Activated CD4-positive, CD25-positive, alpha-beta regulatory T cell treated with anti-CD3 and anti-CD28 coated beads, Interleukin-2, amount 50 U/mL, for 24 hours (primary cell): ENCODE measurements at regions not wholly inside any gene's neighbourhood (a gene's known extent, or its start where the extent isn't known, plus 50 kb on each side); places are given as distances from the start of the nearest gene placed in this dataset.
"Not testable (repeated sequence)": the region's sequence is repeated elsewhere in the genome, so short reads cannot be mapped to it uniquely, and the experiment has no call there.

Experiments used
- ATAC-seq, 2 donors: fragments of 150-1000 bp; cut with Tn5 transposase; one replicate each; pipeline ENCODE4 v1.10.0; 2021; ENCODE audit warnings: mild to moderate bottlenecking in 1 of 2, moderate library complexity in 1 of 2

- ATAC-seq: no peak
Measured at GRCh38 chr12:128088926-128089325, 178.0 kb upstream of the TMEM132C start.

GRCh38 chr12:128089961-128090360, 177.0 kb upstream of the TMEM132C start:
- ATAC-seq: no peak

GRCh38 chr12:128091101-128091720, 175.8 kb upstream of the TMEM132C start:
- no peak for ATAC-seq

DNA sequence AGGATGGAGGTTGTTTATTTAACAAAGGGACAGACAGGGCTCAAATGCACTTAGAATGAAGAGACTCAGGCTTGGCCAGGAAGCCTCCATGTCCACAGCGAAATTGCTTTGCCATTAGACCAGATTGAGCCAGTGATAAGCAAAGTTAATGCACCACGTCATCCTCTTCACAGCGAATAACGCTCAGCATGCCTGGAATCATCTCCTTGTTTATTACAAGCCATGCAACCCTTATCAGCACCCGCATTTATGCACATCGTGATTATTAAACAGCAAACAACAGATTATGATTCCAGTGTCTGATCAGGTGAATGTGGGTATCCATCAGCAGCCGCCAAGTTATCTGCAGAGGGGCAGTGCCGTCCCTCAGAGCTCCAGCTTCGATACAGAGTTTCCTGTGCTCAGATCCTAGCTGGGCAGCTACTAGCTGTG, 175.0 kb upstream of the TMEM132C start:
- ATAC-seq: no peak

DNA sequence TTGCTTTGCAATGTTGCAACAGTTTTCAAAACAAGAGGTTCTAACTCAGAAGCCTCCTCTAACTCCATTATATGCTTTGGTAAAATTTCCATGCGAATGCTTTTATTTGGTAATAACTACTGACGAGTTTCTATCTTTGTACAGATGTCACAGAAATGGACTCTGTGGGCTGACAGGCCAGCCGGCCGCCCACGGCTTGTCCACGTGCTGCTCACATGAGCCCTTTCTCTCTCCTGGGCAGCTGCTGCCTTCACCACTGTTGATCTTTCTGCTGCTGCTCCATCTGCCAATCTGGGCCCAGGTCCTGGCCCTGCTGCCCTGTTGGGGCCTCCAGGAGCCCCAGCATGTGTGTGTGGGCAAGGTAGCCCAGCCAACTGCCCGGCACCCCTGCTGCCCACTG, 168.2 kb upstream of the TMEM132C start:
- no peak for ATAC-seq

DNA sequence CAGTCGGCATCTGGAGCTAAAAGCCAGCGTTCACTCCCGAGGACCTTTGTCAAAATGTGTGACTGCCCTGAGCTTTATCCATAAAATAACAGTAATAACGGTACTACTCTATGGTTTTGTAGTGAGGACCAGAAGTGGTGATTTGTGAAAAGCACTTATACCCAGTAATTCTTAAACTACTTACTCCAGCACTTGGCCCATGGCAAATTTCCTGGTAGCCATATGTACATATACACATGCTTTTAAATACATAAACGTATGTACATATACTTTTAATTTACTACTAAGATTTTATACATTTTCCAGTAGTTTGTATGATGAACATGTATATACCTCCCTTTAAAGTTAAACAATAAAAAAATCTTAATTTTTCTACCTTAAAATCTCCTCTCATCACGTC, 163.8 kb upstream of the TMEM132C start:
- no peak for ATAC-seq

DNA sequence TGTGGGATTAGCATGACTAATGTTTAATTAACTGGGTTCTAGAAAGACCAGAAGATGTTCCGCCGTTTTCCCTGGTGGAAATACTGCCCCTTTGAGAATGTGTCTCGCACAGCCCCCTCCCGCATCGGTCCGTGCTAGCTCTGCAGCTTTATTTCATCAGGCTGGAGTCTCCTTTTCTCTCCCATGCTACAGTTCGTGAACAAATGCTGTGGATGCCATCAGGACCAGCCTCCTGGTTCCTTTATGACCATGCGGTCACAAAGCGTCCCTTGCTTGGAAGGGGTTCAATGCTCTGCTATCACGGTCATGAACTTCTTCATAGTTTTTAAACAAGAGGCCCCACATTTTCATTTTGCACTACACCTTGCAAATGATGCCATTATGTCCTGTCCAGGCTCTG, 157.7 kb upstream of the TMEM132C start:
- no peak for ATAC-seq

- no peak for ATAC-seq
Measured at GRCh38 chr12:128109636-128110035, 157.3 kb upstream of the TMEM132C start.

GRCh38 chr12:128111333-128111732, 155.6 kb upstream of the TMEM132C start:
- no peak for ATAC-seq

- no peak for ATAC-seq
Measured at GRCh38 chr12:128111951-128112350, 155.0 kb upstream of the TMEM132C start.

DNA sequence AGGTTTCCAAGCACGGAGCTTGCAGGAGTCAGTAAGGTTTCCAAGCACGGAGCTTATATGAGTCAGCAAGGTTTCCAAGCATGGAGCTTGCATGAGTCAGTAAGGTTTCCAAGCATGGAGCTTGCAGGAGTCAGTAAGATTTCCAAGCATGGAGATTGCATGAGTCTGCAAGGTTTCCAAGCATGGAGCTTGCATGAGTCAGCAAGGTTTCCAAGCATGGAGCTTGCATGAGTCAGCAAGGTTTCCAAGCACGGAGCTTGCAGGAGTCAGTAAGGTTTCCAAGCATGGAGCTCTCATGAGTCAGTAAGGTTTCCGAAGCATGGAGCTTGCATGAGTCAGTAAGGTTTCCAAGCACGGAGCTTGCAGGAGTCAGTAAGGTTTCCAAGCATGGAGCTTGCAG, 153.7 kb upstream of the TMEM132C start:
- ATAC-seq: not testable (repeated sequence)

- no peak for ATAC-seq
Measured at GRCh38 chr12:128114485-128114884, 152.5 kb upstream of the TMEM132C start.

DNA sequence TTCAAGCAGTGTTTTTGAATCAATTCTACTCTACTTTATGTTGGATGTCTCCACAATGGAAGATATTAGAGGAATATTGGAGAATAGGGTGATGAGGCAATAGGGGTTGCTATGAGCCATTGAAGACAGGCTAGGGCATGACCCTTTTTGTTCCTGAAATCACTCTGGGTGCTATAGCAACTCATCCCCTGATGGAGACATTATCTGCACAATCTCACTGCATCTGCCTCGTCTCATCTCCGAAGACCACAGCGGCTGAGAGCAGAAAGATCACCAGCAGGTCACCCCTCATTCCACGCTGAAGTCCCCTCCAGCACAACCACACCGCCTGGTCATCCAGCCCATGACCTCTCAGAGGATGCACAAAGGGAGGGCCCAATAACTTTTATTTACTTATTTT, 150.4 kb upstream of the TMEM132C start:
- ATAC-seq: no peak

GRCh38 chr12:128120035-128120434, 146.9 kb upstream of the TMEM132C start:
- ATAC-seq: no peak

- no peak for ATAC-seq
Measured at GRCh38 chr12:128121424-128121823, 145.5 kb upstream of the TMEM132C start.

DNA sequence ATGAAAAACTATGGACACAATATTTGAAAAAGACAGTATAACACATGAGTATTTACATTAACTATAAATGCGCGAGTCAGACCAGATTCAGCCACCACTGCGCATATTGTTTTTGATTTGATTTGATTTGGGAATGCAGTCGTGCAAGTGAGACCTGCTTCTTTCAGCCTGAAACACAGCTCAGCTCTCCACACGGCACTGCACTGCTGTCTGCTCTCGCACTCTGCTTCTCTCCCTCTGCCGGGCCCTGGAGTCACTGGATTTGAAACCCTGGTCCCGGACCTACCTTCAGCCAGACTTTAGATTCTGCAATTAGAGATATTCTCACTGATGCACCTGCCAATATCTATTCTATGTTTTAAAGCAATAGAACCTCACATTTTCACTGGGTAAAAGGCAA, 143.9 kb upstream of the TMEM132C start:
- no peak for ATAC-seq

GRCh38 chr12:128131955-128132354, 135.0 kb upstream of the TMEM132C start:
- ATAC-seq: no peak

DNA sequence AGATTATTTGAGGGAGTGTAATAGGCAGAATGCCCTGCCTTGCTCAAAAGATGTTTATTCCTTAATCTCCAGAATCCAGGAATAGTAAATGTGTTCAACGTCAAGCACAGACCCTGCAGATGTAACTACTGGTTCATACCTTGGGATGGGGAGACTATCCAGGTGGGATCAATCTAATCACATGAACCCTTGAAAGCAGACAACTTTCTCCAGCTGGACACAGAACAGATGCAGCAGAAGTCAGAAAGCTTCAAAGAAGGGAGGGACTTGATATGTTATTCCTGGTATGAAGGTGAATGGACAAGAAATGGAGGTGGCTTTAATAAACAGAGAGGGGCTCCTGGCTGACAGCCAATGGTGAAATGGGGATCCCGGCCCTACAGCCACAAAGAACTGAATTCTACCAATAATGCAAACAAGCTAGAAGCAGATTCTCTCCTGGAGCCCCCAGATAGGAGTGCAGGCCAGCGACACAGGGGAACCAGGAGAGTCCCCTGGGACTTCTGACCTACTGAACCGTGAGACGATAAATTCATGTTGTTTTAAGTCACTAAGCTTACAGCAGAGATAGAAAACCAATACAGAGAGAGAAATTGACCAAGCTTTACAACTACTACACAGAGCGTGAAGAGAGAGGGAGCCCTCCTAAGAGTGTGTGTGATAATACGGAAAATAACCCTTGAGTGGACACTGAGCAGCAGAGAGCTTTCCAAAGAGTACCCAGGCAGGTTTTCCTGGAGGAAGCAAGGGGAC, 133.5 kb upstream of the TMEM132C start:
- ATAC-seq: no peak

DNA sequence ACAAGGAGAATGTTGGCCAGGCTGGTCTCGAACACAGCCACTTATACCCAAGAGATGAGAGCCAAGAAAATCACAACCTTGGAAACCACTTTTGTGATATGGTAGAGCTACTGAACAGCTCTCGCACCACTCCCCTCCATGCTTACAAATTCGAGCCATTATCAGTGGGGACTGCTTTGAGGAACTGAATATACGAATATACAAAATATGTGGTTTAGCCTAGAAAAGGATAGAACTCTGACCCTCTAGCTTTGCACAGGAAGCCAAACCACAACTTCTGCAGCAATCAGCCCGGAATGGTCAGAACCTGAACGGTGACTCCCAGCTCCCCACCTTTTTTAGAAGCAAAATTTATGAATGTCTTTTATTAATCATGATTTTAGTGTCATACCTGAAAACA, 129.8 kb upstream of the TMEM132C start:
- ATAC-seq: no peak

DNA sequence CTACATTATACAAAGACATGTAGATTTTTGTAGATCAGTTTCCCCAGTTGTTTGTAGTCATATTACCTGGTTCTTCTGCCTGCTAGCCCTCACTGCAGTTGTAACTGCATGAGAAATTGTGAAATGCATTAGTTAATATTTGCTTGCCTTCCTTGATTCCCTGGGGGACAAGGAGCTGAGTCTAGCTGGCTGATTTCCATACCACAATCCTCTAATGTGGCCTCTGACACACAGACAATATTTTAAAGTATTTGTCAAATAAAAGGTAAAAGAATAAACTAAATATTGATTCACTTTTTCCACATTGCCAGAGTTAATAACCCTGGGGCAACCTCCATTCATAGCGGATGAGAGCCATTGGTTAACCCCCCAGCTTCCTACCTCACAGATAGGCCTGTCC, 128.8 kb upstream of the TMEM132C start:
- no peak for ATAC-seq

DNA sequence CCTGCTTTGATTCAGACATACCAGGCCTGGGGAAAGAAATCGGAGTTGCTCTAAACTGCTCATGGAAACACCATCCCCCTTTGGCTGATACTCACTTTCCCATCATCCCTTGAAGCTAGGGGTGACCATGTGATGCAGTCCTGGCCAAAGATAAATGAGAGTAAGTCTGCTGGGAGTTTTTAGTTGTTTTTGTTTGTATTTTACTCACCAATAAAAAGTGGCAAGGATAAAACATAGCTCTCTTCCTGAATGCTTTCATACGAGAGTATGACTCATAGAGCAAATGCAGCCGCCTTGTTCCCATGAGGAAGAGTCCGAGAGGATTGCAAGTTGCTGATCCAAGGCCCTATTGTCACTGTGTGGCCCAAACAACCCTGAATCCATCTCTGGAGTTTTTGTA, 126.4 kb upstream of the TMEM132C start:
- no peak for ATAC-seq

GRCh38 chr12:128150961-128151360, 116.0 kb upstream of the TMEM132C start:
- no peak for ATAC-seq

GRCh38 chr12:128155571-128155970, 111.4 kb upstream of the TMEM132C start:
- ATAC-seq: no peak

DNA sequence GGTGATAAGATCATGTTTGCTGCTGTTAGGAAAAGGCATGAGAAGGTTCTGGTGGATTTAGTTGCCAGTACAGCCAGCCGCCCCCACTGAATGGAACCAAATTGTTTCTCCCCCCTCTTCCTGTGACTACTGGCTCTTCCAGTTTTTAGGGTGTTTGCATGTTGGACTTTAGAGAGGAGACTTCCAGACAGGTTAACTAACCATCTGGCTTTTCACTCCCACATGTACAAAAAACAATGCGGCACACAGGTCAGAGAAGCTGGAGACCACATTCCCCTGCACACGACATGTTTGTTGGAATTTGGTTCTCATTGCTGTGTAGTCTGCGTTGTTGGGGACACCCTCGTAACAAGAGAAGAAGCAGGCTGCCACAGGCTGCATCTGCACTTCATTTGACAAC, 103.9 kb upstream of the TMEM132C start:
- ATAC-seq: no peak

GRCh38 chr12:128164533-128164932, 102.4 kb upstream of the TMEM132C start:
- no peak for ATAC-seq
